Lower lobe of right lung (tissue), 2 donors: ENCODE measurements at regions not wholly inside any gene's neighbourhood (a gene's known extent, or its start where the extent isn't known, plus 50 kb on each side); places are given as distances from the start of the nearest gene placed in this dataset.

Source experiments
- ATAC-seq, 2 donors: fragments of 200-7000 bp; cut with Tn5 transposase; one replicate each; pipeline ENCODE4 v1.9.1; 2020 to 2022; ENCODE audit warnings: mild to moderate bottlenecking in 2 of 2, moderate library complexity in 2 of 2
- DNase-seq: peaks from one replicate; pipeline ENCODE4 v3.0.0-alpha.2; 2020
- H3K27ac ChIP-seq: fragments of 200-600 bp; one replicate; pipeline ENCODE4 v1.8.0; 2022
- H3K27me3 ChIP-seq: fragments of 200-600 bp; one replicate; pipeline ENCODE4 v1.8.0; 2022; ENCODE audit warnings: low read depth
- H3K36me3 ChIP-seq: fragments of 200-600 bp; one replicate; pipeline ENCODE4 v1.8.0; 2022; ENCODE audit warnings: mild to moderate bottlenecking
- H3K4me1 ChIP-seq: fragments of 200-600 bp; one replicate; pipeline ENCODE4 v1.8.0; 2022
- H3K4me3 ChIP-seq: fragments of 200-600 bp; one replicate; pipeline ENCODE4 v1.8.0; 2022; ENCODE audit warnings: mild to moderate bottlenecking
- H3K9me3 ChIP-seq: fragments of 200-600 bp; one replicate; pipeline ENCODE4 v1.8.0; 2022
- CTCF ChIP-seq: fragments of 200-600 bp; IDR thresholded peaks from one replicate; pipeline ENCODE4 v1.8.0; 2022; ENCODE audit warnings: antibody characterized with exemption, mild to moderate bottlenecking
- intact Hi-C: fragments of 100-400 bp; cut with DNase I; formaldehyde crosslinking; loops from one replicate; pipeline ENCODE4 v1.11.0; 2022
- donor health status: DM: no; HTN: yes; CAD: no; lungs with severe emphysema.

- Histone ChIP-seq H3K27ac (no peak overlapping the region), H3K36me3 (no peaks in the 10 kb centered on the region), H3K9me3 (no peaks in the 10 kb centered on the region), H3K4me1 (peaks cover 11% of the 10 kb centered on the region), H3K27me3 (no peaks in the 10 kb centered on the region), H3K4me3 (no peak overlapping the region)
- no peak for TF ChIP-seq CTCF
- no peak for DNase-seq
- intact Hi-C loops: no loop called here
- ATAC-seq: no peak
Observed at GRCh38 chr10:78626471-78626870, 442.3 kb upstream of the ZMIZ1 start.

- intact Hi-C loops: no loop called here
- H3K27ac ChIP-seq: no peak overlapping the region
- ATAC-seq (no peak), DNase-seq (no peak)
- no peaks in the 10 kb centered on the region for H3K27me3 ChIP-seq
- no peaks in the 10 kb centered on the region for H3K36me3 ChIP-seq
- peaks cover 6% of the 10 kb centered on the region for H3K4me1 ChIP-seq
- no peak for TF ChIP-seq CTCF
- no peak overlapping the region for H3K4me3 ChIP-seq
- no peaks in the 10 kb centered on the region for H3K9me3 ChIP-seq
Observed at GRCh38 chr10:78627254-78627795, 441.4 kb upstream of the ZMIZ1 start.

- Histone ChIP-seq H3K36me3 (no peaks in the 10 kb centered on the region), H3K4me3 (no peak overlapping the region), H3K27me3 (no peaks in the 10 kb centered on the region), H3K27ac (no peak overlapping the region), H3K9me3 (no peaks in the 10 kb centered on the region), H3K4me1 (peaks cover 7% of the 10 kb centered on the region)
- ATAC-seq (no peak), DNase-seq (no peak)
- TF ChIP-seq CTCF: no peak
- intact Hi-C loops: no loop called here
Observed at GRCh38 chr10:78628976-78629375, 439.8 kb upstream of the ZMIZ1 start.

- Histone ChIP-seq H3K4me1 (peaks cover 6% of the 10 kb centered on the region), H3K9me3 (no peaks in the 10 kb centered on the region), H3K4me3 (no peak overlapping the region), H3K27me3 (no peaks in the 10 kb centered on the region), H3K36me3 (no peaks in the 10 kb centered on the region), H3K27ac (no peak overlapping the region)
- TF ChIP-seq CTCF: no peak
- ATAC-seq (no peak), DNase-seq (no peak)
- intact Hi-C loops: no loop called here
Observed at GRCh38 chr10:78629773-78630172, 439.0 kb upstream of the ZMIZ1 start.

GRCh38 chr10:78630944-78631838 lies 437.6 kb upstream of the ZMIZ1 start:
- Histone ChIP-seq H3K4me1 (peaks cover 6% of the 10 kb centered on the region), H3K4me3 (no peak overlapping the region), H3K27me3 (no peaks in the 10 kb centered on the region), H3K27ac (no peak overlapping the region), H3K9me3 (no peaks in the 10 kb centered on the region), H3K36me3 (no peaks in the 10 kb centered on the region)
- no peak for ATAC-seq
- intact Hi-C loops: no loop called here
- no peak for TF ChIP-seq CTCF
- DNase-seq: no peak
